ENCODE measurements at regions not wholly inside any gene's neighbourhood (a gene's known extent, or its start where the extent isn't known, plus 50 kb on each side); places are given as distances from the start of the nearest gene placed in this dataset.
"Not testable (repeated sequence)": the region's sequence is repeated elsewhere in the genome, so short reads cannot be mapped to it uniquely, and the experiment has no call there.

DNA sequence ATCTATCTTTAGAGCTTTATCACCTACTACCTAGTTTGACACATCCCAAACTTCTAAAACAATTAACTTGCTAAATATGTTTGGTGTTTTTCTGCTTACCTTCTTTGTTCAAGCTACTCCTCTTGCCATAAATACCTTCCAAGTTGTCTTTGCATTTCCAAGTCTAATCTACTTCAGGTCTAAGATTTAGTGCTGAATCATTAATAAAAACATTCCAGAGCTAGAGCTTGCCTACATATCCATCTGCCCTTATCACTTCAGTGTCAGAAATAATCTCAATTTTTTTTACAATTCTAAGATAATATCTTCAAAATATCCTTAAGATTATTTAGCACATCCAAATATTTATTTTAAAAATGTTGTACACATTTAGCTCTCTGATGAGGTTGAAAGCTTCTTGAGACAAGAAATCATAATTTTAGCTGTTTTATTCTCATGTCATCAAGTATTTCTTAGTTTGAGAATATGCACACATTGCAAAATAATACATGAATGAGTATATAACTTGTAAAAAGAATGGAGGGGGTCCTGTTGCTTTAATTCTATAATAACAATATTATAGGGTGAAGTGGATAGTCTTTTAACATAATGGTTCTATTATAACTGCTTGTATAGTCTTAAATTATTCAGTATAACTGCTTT, 466.3 kb downstream of the SEMA3D start:
- intact Hi-C loops (cut with micrococcal nuclease; ENCODE audit: unreplicated experiment), result no loop called here
- TF ChIP-seq, protein P1, sequence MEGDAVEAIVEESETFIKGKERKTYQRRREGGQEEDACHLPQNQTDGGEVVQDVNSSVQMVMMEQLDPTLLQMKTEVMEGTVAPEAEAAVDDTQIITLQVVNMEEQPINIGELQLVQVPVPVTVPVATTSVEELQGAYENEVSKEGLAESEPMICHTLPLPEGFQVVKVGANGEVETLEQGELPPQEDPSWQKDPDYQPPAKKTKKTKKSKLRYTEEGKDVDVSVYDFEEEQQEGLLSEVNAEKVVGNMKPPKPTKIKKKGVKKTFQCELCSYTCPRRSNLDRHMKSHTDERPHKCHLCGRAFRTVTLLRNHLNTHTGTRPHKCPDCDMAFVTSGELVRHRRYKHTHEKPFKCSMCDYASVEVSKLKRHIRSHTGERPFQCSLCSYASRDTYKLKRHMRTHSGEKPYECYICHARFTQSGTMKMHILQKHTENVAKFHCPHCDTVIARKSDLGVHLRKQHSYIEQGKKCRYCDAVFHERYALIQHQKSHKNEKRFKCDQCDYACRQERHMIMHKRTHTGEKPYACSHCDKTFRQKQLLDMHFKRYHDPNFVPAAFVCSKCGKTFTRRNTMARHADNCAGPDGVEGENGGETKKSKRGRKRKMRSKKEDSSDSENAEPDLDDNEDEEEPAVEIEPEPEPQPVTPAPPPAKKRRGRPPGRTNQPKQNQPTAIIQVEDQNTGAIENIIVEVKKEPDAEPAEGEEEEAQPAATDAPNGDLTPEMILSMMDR (IDR thresholded peaks at IDR 0.05; ENCODE audit: insufficient read depth in 1 of 2, low read depth in 1 of 2, low read length in 1 of 2, severe bottlenecking in 1 of 2, unreplicated experiment in 1 of 2), result no peak
- Mint-ChIP-seq H3K27ac (ENCODE audit: unreplicated experiment) (no peak overlapping the region), H3K4me1 (ENCODE audit: low read depth, unreplicated experiment) (peaks cover 7% of the 10 kb centered on the region), H3K36me3 (ENCODE audit: insufficient read depth, unreplicated experiment) (peaks cover 5% of the 10 kb centered on the region), H3K9me3 (ENCODE audit: unreplicated experiment) (no peaks in the 10 kb centered on the region), H3K4me3 (ENCODE audit: unreplicated experiment) (no peak overlapping the region), H3K27me3 (ENCODE audit: insufficient read depth, unreplicated experiment) (no peaks in the 10 kb centered on the region)
- Histone ChIP-seq H3K4me1 (no peaks in the 10 kb centered on the region), H3K36me3 (ENCODE audit: control insufficient read depth, insufficient read depth, low read length) (no peaks in the 10 kb centered on the region), H3K27me3 (replicated peaks; ENCODE audit: control insufficient read depth, insufficient read depth, low read length) (no peaks in the 10 kb centered on the region), H3K4me3 (ENCODE audit: low read depth, low read length) (no peak overlapping the region), H3K9me3 (no peaks in the 10 kb centered on the region)
- ChIA-PET POLR2A (no interaction called here), CTCF (no interaction called here)
- no peak for DNase-seq
- BruUV-seq (replicated peaks), result no TSS peak

DNA sequence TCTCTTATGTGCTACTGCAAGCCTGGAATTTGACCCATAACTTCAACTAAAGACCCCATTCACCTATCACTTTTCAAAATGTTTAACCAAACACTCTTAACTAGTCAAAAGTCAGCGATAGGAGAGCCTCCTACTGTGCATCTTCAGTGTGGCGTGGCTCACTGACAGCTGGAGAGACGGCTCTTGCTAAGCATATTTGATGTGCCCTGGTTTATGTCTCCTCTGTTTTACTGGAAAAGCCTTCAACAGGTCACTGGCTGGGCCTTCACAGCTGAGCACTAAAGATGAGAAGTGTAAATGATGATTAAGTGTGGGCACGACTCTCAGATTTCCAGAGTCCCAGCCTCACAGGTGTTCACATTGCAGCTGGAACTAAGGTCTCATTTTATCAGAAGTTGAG, 472.1 kb downstream of the SEMA3D start:
- intact Hi-C loops (cut with micrococcal nuclease; ENCODE audit: unreplicated experiment), result no loop called here
- Histone ChIP-seq H3K4me3 (ENCODE audit: low read depth, low read length) (no peak overlapping the region), H3K4me1 (no peaks in the 10 kb centered on the region), H3K9me3 (no peaks in the 10 kb centered on the region), H3K36me3 (ENCODE audit: control insufficient read depth, insufficient read depth, low read length) (no peaks in the 10 kb centered on the region), H3K27me3 (replicated peaks; ENCODE audit: control insufficient read depth, insufficient read depth, low read length) (no peaks in the 10 kb centered on the region)
- BruUV-seq (replicated peaks), result no TSS peak
- H3K4me1 Mint-ChIP-seq (ENCODE audit: low read depth, unreplicated experiment), result no peaks in the 10 kb centered on the region
- no peak overlapping the region for H3K27ac Mint-ChIP-seq (ENCODE audit: unreplicated experiment)
- ChIA-PET POLR2A (no interaction called here), CTCF (no interaction called here)
- no peak for DNase-seq
- TF ChIP-seq, protein P1 (IDR thresholded peaks at IDR 0.05; ENCODE audit: insufficient read depth in 1 of 2, low read depth in 1 of 2, low read length in 1 of 2, severe bottlenecking in 1 of 2, unreplicated experiment in 1 of 2), result no peak
- H3K9me3 Mint-ChIP-seq (ENCODE audit: unreplicated experiment), result no peaks in the 10 kb centered on the region
- H3K4me3 Mint-ChIP-seq (ENCODE audit: unreplicated experiment), result no peak overlapping the region
- no peaks in the 10 kb centered on the region for H3K27me3 Mint-ChIP-seq (ENCODE audit: insufficient read depth, unreplicated experiment)
- H3K36me3 Mint-ChIP-seq (ENCODE audit: insufficient read depth, unreplicated experiment), result no peaks in the 10 kb centered on the region

DNA sequence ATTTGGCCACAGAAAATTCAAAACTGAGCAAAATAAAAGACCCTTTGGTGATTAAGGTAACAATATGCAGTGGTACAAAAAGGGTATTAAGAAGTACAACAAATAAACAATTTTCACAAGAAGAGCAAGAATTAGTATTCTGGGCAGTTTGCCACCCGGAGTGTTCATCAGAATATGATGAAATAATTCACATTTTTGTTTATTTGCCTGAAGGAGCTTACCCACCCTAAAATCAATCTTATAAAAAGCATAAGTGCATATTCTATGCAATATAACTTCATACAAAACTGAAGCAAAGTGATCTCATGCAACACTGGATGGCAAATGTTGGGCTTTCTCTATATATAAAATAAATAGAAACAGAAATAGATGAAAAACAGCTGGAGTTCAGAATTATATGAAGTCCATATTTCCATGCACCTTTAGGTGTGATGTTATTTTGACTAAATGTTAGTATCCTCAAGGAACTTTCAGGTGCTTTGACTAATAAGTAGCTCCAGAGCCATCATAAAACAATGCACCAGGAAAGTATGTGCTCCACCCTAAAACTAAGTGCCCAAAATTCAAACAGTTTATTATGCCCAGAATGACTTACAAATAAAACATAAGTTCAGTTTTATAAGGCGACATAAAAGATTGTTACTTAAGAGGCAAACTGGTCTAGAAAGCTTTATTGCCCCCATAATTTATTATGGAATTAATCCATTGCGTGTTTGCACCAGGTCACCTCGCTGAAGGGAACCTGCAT, 474.3 kb downstream of the SEMA3D start:
- no peak for DNase-seq
- no peaks in the 10 kb centered on the region for H3K9me3 Mint-ChIP-seq (ENCODE audit: unreplicated experiment)
- TF ChIP-seq, protein P1 (IDR thresholded peaks at IDR 0.05; ENCODE audit: insufficient read depth in 1 of 2, low read depth in 1 of 2, low read length in 1 of 2, severe bottlenecking in 1 of 2, unreplicated experiment in 1 of 2), result no peak
- BruUV-seq (replicated peaks), result no TSS peak
- CTCF ChIA-PET, result no interaction called here
- H3K36me3 Mint-ChIP-seq (ENCODE audit: insufficient read depth, unreplicated experiment), result no peaks in the 10 kb centered on the region
- no peak overlapping the region for H3K4me3 Mint-ChIP-seq (ENCODE audit: unreplicated experiment)
- intact Hi-C loops (cut with micrococcal nuclease; ENCODE audit: unreplicated experiment), result no loop called here
- Histone ChIP-seq H3K4me3 (ENCODE audit: low read depth, low read length) (no peak overlapping the region), H3K36me3 (ENCODE audit: control insufficient read depth, insufficient read depth, low read length) (no peaks in the 10 kb centered on the region), H3K9me3 (no peaks in the 10 kb centered on the region), H3K27me3 (replicated peaks; ENCODE audit: control insufficient read depth, insufficient read depth, low read length) (no peaks in the 10 kb centered on the region), H3K4me1 (no peaks in the 10 kb centered on the region)
- H3K4me1 Mint-ChIP-seq (ENCODE audit: low read depth, unreplicated experiment), result no peaks in the 10 kb centered on the region
- H3K27me3 Mint-ChIP-seq (ENCODE audit: insufficient read depth, unreplicated experiment), result no peaks in the 10 kb centered on the region
- no peak overlapping the region for H3K27ac Mint-ChIP-seq (ENCODE audit: unreplicated experiment)
- POLR2A ChIA-PET, result no interaction called here

DNA sequence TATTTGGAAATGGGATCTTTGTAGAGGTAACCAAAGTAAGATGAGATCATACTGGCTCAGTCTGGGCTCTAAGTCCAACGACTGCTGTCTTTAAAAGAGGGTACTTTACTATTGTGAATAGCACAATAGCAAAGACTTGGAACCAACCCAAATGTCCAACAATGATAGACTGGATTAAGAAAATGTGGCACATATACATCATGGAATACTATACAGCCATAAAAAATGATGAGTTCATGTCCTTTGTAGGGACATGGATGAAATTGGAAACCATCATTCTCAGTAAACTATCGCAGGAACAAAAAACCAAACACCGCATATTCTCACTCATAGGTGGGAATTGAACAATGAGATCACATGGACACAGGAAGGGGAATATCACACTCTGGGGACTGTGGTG, 476.3 kb downstream of the SEMA3D start:
- H3K27ac Mint-ChIP-seq (ENCODE audit: unreplicated experiment); H3K9me3 Mint-ChIP-seq (ENCODE audit: unreplicated experiment); H3K36me3 ChIP-seq (ENCODE audit: control insufficient read depth, insufficient read depth, low read length); H3K27me3 ChIP-seq (replicated peaks; ENCODE audit: control insufficient read depth, insufficient read depth, low read length); H3K36me3 Mint-ChIP-seq (ENCODE audit: insufficient read depth, unreplicated experiment); H3K9me3 ChIP-seq; BruUV-seq (replicated peaks); H3K4me1 ChIP-seq; H3K27me3 Mint-ChIP-seq (ENCODE audit: insufficient read depth, unreplicated experiment); DNase-seq; H3K4me3 Mint-ChIP-seq (ENCODE audit: unreplicated experiment); CTCF ChIA-PET; H3K4me3 ChIP-seq (ENCODE audit: low read depth, low read length); H3K4me1 Mint-ChIP-seq (ENCODE audit: low read depth, unreplicated experiment); intact Hi-C loops (cut with micrococcal nuclease; ENCODE audit: unreplicated experiment); POLR2A ChIA-PET: not testable (repeated sequence)

Data from Caco-2 (cell line).